Left forelimb (tissue), 1 donor: ENCODE measurements at regions not wholly inside any gene's neighbourhood (a gene's known extent, or its start where the extent isn't known, plus 50 kb on each side); places are given as distances from the start of the nearest gene placed in this dataset.
"Not testable (repeated sequence)": the region's sequence is repeated elsewhere in the genome, so short reads cannot be mapped to it uniquely, and the experiment has no call there.

Experiments
- DNase-seq: peaks from one replicate; pipeline ENCODE4 v3.0.0-alpha.2; 2018; ENCODE audit warnings: low spot score

- DNase-seq, result no peak
Observed at GRCh38 chr4:27121830-27122229, 261.2 kb downstream of the STIM2 start.

GRCh38 chr4:27123123-27123768 is 262.6 kb downstream of the STIM2 start:
- DNase-seq, result no peak

- DNase-seq, result no peak
Observed at GRCh38 chr4:27123769-27124124, 263.1 kb downstream of the STIM2 start.

GRCh38 chr4:27126895-27127294 is 266.3 kb downstream of the STIM2 start:
- DNase-seq, result not testable (repeated sequence)

- DNase-seq, result no peak
Observed at GRCh38 chr4:27128443-27128842, 267.8 kb downstream of the STIM2 start.

- no peak for DNase-seq
Observed at GRCh38 chr4:27129871-27130366, 269.3 kb downstream of the STIM2 start.

GRCh38 chr4:27132497-27132896 is 271.9 kb downstream of the STIM2 start:
- DNase-seq, result no peak

- no peak for DNase-seq
Observed at GRCh38 chr4:27140486-27140885, 279.8 kb downstream of the STIM2 start.

GRCh38 chr4:27141530-27141929 is 280.9 kb downstream of the STIM2 start:
- no peak for DNase-seq

- DNase-seq, result no peak
Observed at GRCh38 chr4:27142841-27143240, 282.2 kb downstream of the STIM2 start.

- no peak for DNase-seq
Observed at GRCh38 chr4:27145597-27145996, 285.0 kb downstream of the STIM2 start.

GRCh38 chr4:27148211-27148895 is 287.7 kb downstream of the STIM2 start:
- no peak for DNase-seq

- no peak for DNase-seq
Observed at GRCh38 chr4:27149541-27150212, 289.0 kb downstream of the STIM2 start.

- DNase-seq, result no peak
Observed at GRCh38 chr4:27152703-27153102, 292.1 kb downstream of the STIM2 start.

- DNase-seq, result no peak
Observed at GRCh38 chr4:27154706-27155105, 294.1 kb downstream of the STIM2 start.

GRCh38 chr4:27161191-27161590 is 300.6 kb downstream of the STIM2 start:
- no peak for DNase-seq

- DNase-seq, result no peak
Observed at GRCh38 chr4:27168783-27169182, 308.1 kb downstream of the STIM2 start.

GRCh38 chr4:27173280-27173679 is 312.6 kb downstream of the STIM2 start:
- no peak for DNase-seq

- DNase-seq, result no peak
Observed at GRCh38 chr4:27176400-27176799, 315.8 kb downstream of the STIM2 start.

- no peak for DNase-seq
Observed at GRCh38 chr4:27176881-27177280, 316.2 kb downstream of the STIM2 start.

- no peak for DNase-seq
Observed at GRCh38 chr4:27178061-27178460, 317.4 kb downstream of the STIM2 start.

GRCh38 chr4:27181693-27182092 is 321.1 kb downstream of the STIM2 start:
- no peak for DNase-seq

- no peak for DNase-seq
Observed at GRCh38 chr4:27182211-27182610, 321.6 kb downstream of the STIM2 start.
